ENCODE measurements at regions not wholly inside any gene's neighbourhood (a gene's known extent, or its start where the extent isn't known, plus 50 kb on each side); places are given as distances from the start of the nearest gene placed in this dataset.

DNA sequence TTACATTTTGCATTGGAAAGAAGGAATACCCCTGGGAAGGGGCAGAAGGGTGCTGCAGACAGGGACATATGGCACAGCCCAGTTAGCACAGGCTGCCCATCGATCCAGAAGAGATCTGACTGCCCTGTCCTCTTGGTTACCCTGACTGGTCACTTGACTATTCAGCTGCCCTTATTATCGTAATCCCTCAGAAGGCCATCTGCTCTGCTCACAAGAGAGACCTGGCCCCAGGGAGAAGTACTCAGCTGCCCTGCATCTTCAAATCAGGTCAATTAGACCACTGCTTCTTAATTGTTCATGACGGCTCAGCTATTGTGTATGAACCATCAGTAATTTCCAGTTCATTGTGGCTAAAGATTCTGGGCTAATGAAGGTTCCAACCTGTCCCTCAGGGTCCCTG lies 345.0 kb downstream of the TLE1 start (continued):
- TF ChIP-seq MGA (IDR thresholded peaks at IDR 0.05) (no peak), NBN (IDR thresholded peaks at IDR 0.05; ENCODE audit: low read depth) (no peak), DACH1 (IDR thresholded peaks at IDR 0.05; ENCODE audit: partially characterized antibody) (no peak), NCOR1 (IDR thresholded peaks at IDR 0.05) (no peak), RBM17 (IDR thresholded peaks at IDR 0.05; ENCODE audit: borderline replicate concordance, low read depth, low read length) (no peak), GABPB2 (CRISPR knock-in tag; conservative IDR thresholded peaks at IDR 0.05) (no peak), CHD4 (IDR thresholded peaks at IDR 0.05; ENCODE audit: insufficient read depth, insufficient replicate concordance, low read depth, low read length, poor library complexity, severe bottlenecking) (no peak), U2AF2 (optimal IDR thresholded peaks at IDR 0.05; ENCODE audit: low read depth, low read length) (no peak), ZEB2 (IDR thresholded peaks at IDR 0.05) (no peak), ZNF282 (CRISPR knock-in tag; IDR thresholded peaks at IDR 0.05) (no peak)
- TF ChIP-seq, protein P1, sequence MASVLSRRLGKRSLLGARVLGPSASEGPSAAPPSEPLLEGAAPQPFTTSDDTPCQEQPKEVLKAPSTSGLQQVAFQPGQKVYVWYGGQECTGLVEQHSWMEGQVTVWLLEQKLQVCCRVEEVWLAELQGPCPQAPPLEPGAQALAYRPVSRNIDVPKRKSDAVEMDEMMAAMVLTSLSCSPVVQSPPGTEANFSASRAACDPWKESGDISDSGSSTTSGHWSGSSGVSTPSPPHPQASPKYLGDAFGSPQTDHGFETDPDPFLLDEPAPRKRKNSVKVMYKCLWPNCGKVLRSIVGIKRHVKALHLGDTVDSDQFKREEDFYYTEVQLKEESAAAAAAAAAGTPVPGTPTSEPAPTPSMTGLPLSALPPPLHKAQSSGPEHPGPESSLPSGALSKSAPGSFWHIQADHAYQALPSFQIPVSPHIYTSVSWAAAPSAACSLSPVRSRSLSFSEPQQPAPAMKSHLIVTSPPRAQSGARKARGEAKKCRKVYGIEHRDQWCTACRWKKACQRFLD (CRISPR knock-in tag; IDR thresholded peaks at IDR 0.05): no peak
- TF ChIP-seq, protein P2, sequence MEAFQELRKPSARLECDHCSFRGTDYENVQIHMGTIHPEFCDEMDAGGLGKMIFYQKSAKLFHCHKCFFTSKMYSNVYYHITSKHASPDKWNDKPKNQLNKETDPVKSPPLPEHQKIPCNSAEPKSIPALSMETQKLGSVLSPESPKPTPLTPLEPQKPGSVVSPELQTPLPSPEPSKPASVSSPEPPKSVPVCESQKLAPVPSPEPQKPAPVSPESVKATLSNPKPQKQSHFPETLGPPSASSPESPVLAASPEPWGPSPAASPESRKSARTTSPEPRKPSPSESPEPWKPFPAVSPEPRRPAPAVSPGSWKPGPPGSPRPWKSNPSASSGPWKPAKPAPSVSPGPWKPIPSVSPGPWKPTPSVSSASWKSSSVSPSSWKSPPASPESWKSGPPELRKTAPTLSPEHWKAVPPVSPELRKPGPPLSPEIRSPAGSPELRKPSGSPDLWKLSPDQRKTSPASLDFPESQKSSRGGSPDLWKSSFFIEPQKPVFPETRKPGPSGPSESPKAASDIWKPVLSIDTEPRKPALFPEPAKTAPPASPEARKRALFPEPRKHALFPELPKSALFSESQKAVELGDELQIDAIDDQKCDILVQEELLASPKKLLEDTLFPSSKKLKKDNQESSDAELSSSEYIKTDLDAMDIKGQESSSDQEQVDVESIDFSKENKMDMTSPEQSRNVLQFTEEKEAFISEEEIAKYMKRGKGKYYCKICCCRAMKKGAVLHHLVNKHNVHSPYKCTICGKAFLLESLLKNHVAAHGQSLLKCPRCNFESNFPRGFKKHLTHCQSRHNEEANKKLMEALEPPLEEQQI (IDR thresholded peaks at IDR 0.05): no peak
